OCI-LY3 (cell line): ENCODE measurements at regions not wholly inside any gene's neighbourhood (a gene's known extent, or its start where the extent isn't known, plus 50 kb on each side); places are given as distances from the start of the nearest gene placed in this dataset.
"Not testable (repeated sequence)": the region's sequence is repeated elsewhere in the genome, so short reads cannot be mapped to it uniquely, and the experiment has no call there.

Experiments used
- H2AFZ ChIP-seq: fragments of 200-600, 300-600 bp; shearing (Covaris generic); 2 replicates; pipeline ENCODE4 v1.6.0; 2014; ENCODE audit warnings: antibody characterized with exemption, low read depth, low read length
- H3K27ac ChIP-seq: fragments of 200-600, 300-600 bp; sonication (generic); 2 replicates; pipeline ENCODE4 v1.5.1; 2014; ENCODE audit warnings: mild to moderate bottlenecking, low read length, moderate library complexity, mixed read lengths
- H3K27me3 ChIP-seq: fragments of 200-600, 300-600 bp; sonication (generic); 2 replicates; pipeline ENCODE4 v1.6.1; 2014; ENCODE audit warnings: low read depth, low read length, mixed read lengths
- H3K36me3 ChIP-seq: fragments of 200-600, 300-600 bp; sonication (generic); replicated peaks from 2 replicates; pipeline ENCODE3; 2014; ENCODE audit warnings: low read depth, low read length, mixed read lengths
- H3K4me1 ChIP-seq: fragments of 300-600, 200-600 bp; sonication (generic); 2 replicates; pipeline ENCODE4 v1.6.1; 2014; ENCODE audit warnings: low read length, mixed read lengths
- H3K4me2 ChIP-seq: fragments of 200-600, 300-600 bp; sonication (generic); 2 replicates; pipeline ENCODE4 v1.6.1; 2014; ENCODE audit warnings: low read length, mixed read lengths
- H3K4me3 ChIP-seq: fragments of 300-600, 200-600 bp; sonication (generic); 2 replicates; pipeline ENCODE4 v1.5.1; 2014; ENCODE audit warnings: antibody characterized with exemption, mild to moderate bottlenecking, low read length, moderate library complexity
- H3K79me2 ChIP-seq: fragments of 300-600, 200-600 bp; shearing (Covaris generic); 2 replicates; pipeline ENCODE4 v1.6.1; 2014; ENCODE audit warnings: mild to moderate bottlenecking, low read length, mixed read lengths
- H3K9ac ChIP-seq: fragments of 300-600, 200-600 bp; shearing (Covaris generic); 2 replicates; pipeline ENCODE4 v1.6.0; 2014; ENCODE audit warnings: mild to moderate bottlenecking, low read length, moderate library complexity
- H3K9me3 ChIP-seq: fragments of 200-600, 300-600 bp; shearing (Covaris generic); 2 replicates; pipeline ENCODE4 v1.6.1; 2014; ENCODE audit warnings: low read length, mixed read lengths; ENCODE audit not compliant: insufficient read depth
- H4K20me1 ChIP-seq: fragments of 200-600, 300-600 bp; sonication (generic); 2 replicates; pipeline ENCODE4 v1.6.1; 2016; ENCODE audit warnings: low read length, mixed read lengths; ENCODE audit not compliant: insufficient read depth
- EZH2phosphoT487 ChIP-seq: fragments of 200-600 bp; shearing (Covaris generic); IDR thresholded peaks from 2 replicates; pipeline ENCODE4 v1.6.1; 2018; ENCODE audit warnings: antibody characterized with exemption, mixed run types, low read depth
- TF ChIP-seq, protein P1 (sequence below): fragments of 200-600, 300-600 bp; sonication (generic); IDR thresholded peaks from 2 replicates; pipeline ENCODE4 v1.5.1; 2014; ENCODE audit warnings: antibody characterized with exemption, low read length, low read depth

DNA sequence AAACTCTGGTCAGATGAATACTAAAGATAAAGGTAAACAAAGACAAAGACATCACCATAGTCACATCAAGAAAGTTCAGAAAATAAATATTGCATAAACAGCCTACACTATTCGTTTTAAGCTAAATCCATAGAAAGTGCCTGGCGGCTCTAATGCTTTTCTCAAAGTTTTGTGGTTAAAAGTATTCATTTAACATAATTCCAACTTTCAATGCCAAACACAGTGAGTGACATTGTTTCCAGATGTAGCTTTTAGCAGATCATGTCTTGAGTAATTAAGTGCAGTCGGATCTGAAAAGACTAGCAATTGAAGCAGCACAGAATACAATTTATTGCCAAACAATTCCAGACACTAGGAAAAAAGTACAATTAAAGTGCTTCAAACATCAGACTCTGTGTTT, 287.1 kb upstream of the ADGRL3 start:
- Histone ChIP-seq H3K36me3 (no peaks in the 10 kb centered on the region), H4K20me1 (no peaks in the 10 kb centered on the region), H3K79me2 (no peaks in the 10 kb centered on the region), H3K9me3 (no peaks in the 10 kb centered on the region), H3K27ac (no peak overlapping the region), H2AFZ (no peak overlapping the region), H3K27me3 (no peaks in the 10 kb centered on the region), H3K9ac (no peak overlapping the region), H3K4me1 (no peaks in the 10 kb centered on the region), H3K4me2 (no peak overlapping the region), H3K4me3 (no peak overlapping the region)
- TF ChIP-seq, protein P1, sequence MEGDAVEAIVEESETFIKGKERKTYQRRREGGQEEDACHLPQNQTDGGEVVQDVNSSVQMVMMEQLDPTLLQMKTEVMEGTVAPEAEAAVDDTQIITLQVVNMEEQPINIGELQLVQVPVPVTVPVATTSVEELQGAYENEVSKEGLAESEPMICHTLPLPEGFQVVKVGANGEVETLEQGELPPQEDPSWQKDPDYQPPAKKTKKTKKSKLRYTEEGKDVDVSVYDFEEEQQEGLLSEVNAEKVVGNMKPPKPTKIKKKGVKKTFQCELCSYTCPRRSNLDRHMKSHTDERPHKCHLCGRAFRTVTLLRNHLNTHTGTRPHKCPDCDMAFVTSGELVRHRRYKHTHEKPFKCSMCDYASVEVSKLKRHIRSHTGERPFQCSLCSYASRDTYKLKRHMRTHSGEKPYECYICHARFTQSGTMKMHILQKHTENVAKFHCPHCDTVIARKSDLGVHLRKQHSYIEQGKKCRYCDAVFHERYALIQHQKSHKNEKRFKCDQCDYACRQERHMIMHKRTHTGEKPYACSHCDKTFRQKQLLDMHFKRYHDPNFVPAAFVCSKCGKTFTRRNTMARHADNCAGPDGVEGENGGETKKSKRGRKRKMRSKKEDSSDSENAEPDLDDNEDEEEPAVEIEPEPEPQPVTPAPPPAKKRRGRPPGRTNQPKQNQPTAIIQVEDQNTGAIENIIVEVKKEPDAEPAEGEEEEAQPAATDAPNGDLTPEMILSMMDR: no peak
- TF ChIP-seq EZH2phosphoT487: no peak

DNA sequence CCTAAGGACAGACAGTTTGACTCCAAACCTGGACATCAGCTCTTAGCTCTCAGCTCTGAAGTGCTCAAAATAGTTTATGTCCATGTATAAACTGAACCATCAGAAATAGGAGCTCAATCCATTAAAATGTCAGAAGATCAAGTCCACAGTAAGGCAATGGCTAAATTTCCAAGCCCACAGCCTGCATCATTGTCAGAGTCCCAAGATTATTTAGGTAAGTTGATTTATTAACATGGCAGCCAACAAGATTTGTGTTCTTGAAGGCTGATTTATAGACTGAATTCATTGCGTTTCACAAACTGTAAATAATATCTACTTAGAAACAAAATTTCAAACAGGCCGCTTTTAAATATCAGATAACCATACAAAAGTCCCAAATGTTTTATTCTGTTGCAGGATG, 286.5 kb upstream of the ADGRL3 start:
- no peaks in the 10 kb centered on the region for H3K36me3 ChIP-seq
- H3K79me2 ChIP-seq: no peaks in the 10 kb centered on the region
- no peak overlapping the region for H3K4me2 ChIP-seq
- no peaks in the 10 kb centered on the region for H4K20me1 ChIP-seq
- H2AFZ ChIP-seq: no peak overlapping the region
- H3K9me3 ChIP-seq: no peaks in the 10 kb centered on the region
- H3K9ac ChIP-seq: no peak overlapping the region
- TF ChIP-seq, protein P1: no peak
- no peak for TF ChIP-seq EZH2phosphoT487
- no peaks in the 10 kb centered on the region for H3K27me3 ChIP-seq
- H3K4me1 ChIP-seq: no peaks in the 10 kb centered on the region
- no peak overlapping the region for H3K27ac ChIP-seq
- H3K4me3 ChIP-seq: no peak overlapping the region

DNA sequence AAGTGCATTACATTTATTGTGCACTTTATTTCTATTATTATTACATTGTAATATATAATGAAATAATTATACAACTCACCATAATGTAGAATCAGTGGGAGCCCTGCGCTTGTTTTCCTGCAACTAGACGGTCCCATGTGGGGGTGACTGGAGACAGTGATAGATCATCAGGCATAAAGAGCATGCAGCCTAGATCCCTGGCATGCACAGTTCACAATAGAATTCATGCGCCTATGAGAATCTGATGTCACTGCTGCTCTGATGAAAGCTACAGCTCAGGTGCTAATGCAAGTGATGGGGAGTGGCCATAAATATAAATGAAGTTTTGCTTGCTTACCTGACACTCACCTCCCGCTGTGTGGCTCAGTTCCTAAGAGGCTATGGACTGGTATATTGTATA, 278.4 kb upstream of the ADGRL3 start:
- H3K27me3 ChIP-seq, H2AFZ ChIP-seq, H3K9me3 ChIP-seq, H3K36me3 ChIP-seq, H4K20me1 ChIP-seq, H3K4me3 ChIP-seq, H3K4me2 ChIP-seq, H3K4me1 ChIP-seq, H3K79me2 ChIP-seq, H3K9ac ChIP-seq, H3K27ac ChIP-seq: not testable (repeated sequence)

DNA sequence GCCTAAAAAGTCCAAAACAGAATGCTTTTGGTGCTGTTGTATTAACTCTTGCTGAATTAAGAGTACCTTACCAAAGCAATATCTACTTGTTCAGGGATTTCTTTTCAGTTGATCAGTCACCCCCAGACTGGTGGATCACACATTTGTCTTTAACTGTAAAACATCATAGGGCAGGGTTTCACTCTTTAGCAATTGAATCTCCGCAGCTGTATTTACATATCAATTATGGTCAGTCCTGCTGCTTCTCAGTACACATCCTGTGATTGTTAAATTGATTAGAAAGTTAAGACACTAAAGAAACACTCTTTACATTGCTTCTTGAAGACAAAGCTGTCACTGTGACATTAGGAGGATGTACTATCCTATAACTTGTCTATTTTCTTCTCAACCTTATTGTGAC, 277.1 kb upstream of the ADGRL3 start:
- no peaks in the 10 kb centered on the region for H4K20me1 ChIP-seq
- no peaks in the 10 kb centered on the region for H3K9me3 ChIP-seq
- TF ChIP-seq, protein P1: no peak
- TF ChIP-seq EZH2phosphoT487: no peak
- H3K27me3 ChIP-seq: no peaks in the 10 kb centered on the region
- H3K36me3 ChIP-seq: no peaks in the 10 kb centered on the region
- no peaks in the 10 kb centered on the region for H3K4me1 ChIP-seq
- H3K4me3 ChIP-seq: no peak overlapping the region
- no peaks in the 10 kb centered on the region for H3K79me2 ChIP-seq
- no peak overlapping the region for H3K4me2 ChIP-seq
- no peak overlapping the region for H3K27ac ChIP-seq
- no peak overlapping the region for H3K9ac ChIP-seq
- H2AFZ ChIP-seq: no peak overlapping the region

DNA sequence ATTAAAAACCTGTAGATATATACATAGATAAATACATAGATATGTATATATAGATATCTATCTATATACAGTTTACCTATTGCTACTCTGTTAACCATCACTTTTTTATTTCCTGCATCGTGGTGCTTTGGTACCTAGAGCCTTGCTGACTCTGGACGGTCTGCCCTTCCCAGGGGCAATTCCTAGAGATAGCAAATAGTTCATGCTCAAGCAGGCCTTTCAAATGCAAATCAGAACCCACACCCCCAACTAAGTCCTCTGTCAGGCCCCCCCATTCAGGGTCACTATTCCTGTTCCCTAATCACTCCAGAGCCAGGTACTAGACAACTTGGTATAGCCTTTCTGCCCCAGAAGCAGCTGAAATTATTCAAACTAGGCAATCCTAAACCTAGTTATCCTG, 273.5 kb upstream of the ADGRL3 start:
- TF ChIP-seq EZH2phosphoT487: no peak
- TF ChIP-seq, protein P1: no peak
- H3K9me3 ChIP-seq: no peaks in the 10 kb centered on the region
- no peak overlapping the region for H3K27ac ChIP-seq
- H3K9ac ChIP-seq: no peak overlapping the region
- no peaks in the 10 kb centered on the region for H3K79me2 ChIP-seq
- H3K4me2 ChIP-seq: no peak overlapping the region
- H3K4me3 ChIP-seq: no peak overlapping the region
- no peaks in the 10 kb centered on the region for H4K20me1 ChIP-seq
- no peaks in the 10 kb centered on the region for H3K27me3 ChIP-seq
- H2AFZ ChIP-seq: no peak overlapping the region
- H3K36me3 ChIP-seq: no peaks in the 10 kb centered on the region
- no peaks in the 10 kb centered on the region for H3K4me1 ChIP-seq
